Lung (tissue), 11 donors: ENCODE measurements at regions not wholly inside any gene's neighbourhood (a gene's known extent, or its start where the extent isn't known, plus 50 kb on each side); places are given as distances from the start of the nearest gene placed in this dataset.

Experiments
- ATAC-seq: fragments of 200-7000 bp; cut with Tn5 transposase; one replicate; pipeline ENCODE4 v1.9.1; 2020; ENCODE audit warnings: moderate number of reproducible peaks; ENCODE audit not compliant: insufficient read depth, low FRiP score
- DNase-seq, 3 donors: peaks; one replicate each; pipeline ENCODE4 v3.0.0-alpha.2; 2013 to 2017
- H3K27ac ChIP-seq, 2 donors: one replicate each; pipeline ENCODE4 v1.5.1; 2013; ENCODE audit warnings: mild to moderate bottlenecking in 2 of 2, moderate library complexity in 2 of 2, control low read depth in 1 of 2, inconsistent platforms in 1 of 2, low read depth in 1 of 2, low read length in 1 of 2
- H3K27me3 ChIP-seq, 3 donors: one replicate each; pipeline ENCODE4 v1.5.1; 2013; ENCODE audit warnings: low read length in 2 of 3; ENCODE audit not compliant: control insufficient read depth in 3 of 3, insufficient read depth in 3 of 3
- H3K36me3 ChIP-seq, 4 donors: one replicate each; pipeline ENCODE4 v1.5.1; 2013; ENCODE audit warnings: low read length in 4 of 4, mild to moderate bottlenecking in 1 of 4, moderate library complexity in 1 of 4; ENCODE audit not compliant: control insufficient read depth in 4 of 4, insufficient read depth in 4 of 4
- H3K4me1 ChIP-seq, 5 donors: one replicate each; pipeline ENCODE4 v1.5.1; 2013; ENCODE audit warnings: low read length in 5 of 5, mild to moderate bottlenecking in 2 of 5, moderate library complexity in 1 of 5; ENCODE audit not compliant: control insufficient read depth in 5 of 5, insufficient read depth in 5 of 5
- H3K4me3 ChIP-seq: one replicate; pipeline ENCODE4 v1.5.1; 2013; ENCODE audit warnings: mild to moderate bottlenecking, control low read depth, moderate library complexity
- H3K9ac ChIP-seq, 2 donors: one replicate each; pipeline ENCODE4 v1.5.1; 2013; ENCODE audit warnings: low read length in 2 of 2, control low read depth in 1 of 2; ENCODE audit not compliant: insufficient read depth in 1 of 2
- H3K9me3 ChIP-seq, 4 donors: one replicate each; pipeline ENCODE4 v1.5.1; 2013; ENCODE audit warnings: low read length in 3 of 4, mild to moderate bottlenecking in 1 of 4, moderate library complexity in 1 of 4; ENCODE audit not compliant: control insufficient read depth in 4 of 4, insufficient read depth in 3 of 4
- CTCF ChIP-seq: IDR thresholded peaks from 2 replicates; pipeline ENCODE4 v1.5.1; 2012; ENCODE audit warnings: mild to moderate bottlenecking; ENCODE audit errors: control extremely low read depth, extremely low read depth
- WGBS, 2 donors: extraction: QIAGEN DNeasy Blood & Tissue Kit; methylation state at CpG; one replicate each; pipeline ENCODE4 v1.1.7; 2013; 5-methylcytosine and 5-hydroxymethylcytosine counted together
- donor health status: control.
- donor health status: control.
- donor health status: Bipolar disorder and iron deficiency.
- donor health status: healthy.
- donor health status: DM: yes; HTN: yes; CAD: no.

- no peak overlapping the region for H3K9ac ChIP-seq
- WGBS, 2 donors, result 86 to 91% methylated on average over 5 of the region's 5 CpGs
- no peak for TF ChIP-seq CTCF
- no peaks in the 10 kb centered on the region for H3K9me3 ChIP-seq
- no peaks in the 10 kb centered on the region for H3K27me3 ChIP-seq
- H3K36me3 ChIP-seq, result no peaks in the 10 kb centered on the region
- H3K4me1 ChIP-seq, result no peaks in the 10 kb centered on the region
- no peak overlapping the region for H3K27ac ChIP-seq
- DNase-seq (peak in 1 of 3 donors; percentile 5), ATAC-seq (no peak)
- no peak overlapping the region for H3K4me3 ChIP-seq
These were observed 175.5 kb upstream of the SHH start for GRCh38 chr7:155987681-155988235.

GRCh38 chr7:155986497-155987160, 174.4 kb upstream of the SHH start:
- H3K4me3 ChIP-seq, result no peak overlapping the region
- H3K9ac ChIP-seq, result no peak overlapping the region
- whole genome bisulfite sequencing, 2 donors, result 82 to 83% methylated on average over 10 of the region's 10 CpGs
- H3K9me3 ChIP-seq, result no peaks in the 10 kb centered on the region
- DNase-seq, result no peak
- no peak for TF ChIP-seq CTCF
- H3K36me3 ChIP-seq, result no peaks in the 10 kb centered on the region
- no peaks in the 10 kb centered on the region for H3K4me1 ChIP-seq
- no peak for ATAC-seq
- H3K27me3 ChIP-seq, result no peaks in the 10 kb centered on the region
- no peak overlapping the region for H3K27ac ChIP-seq

- TF ChIP-seq CTCF, result no peak
- Histone ChIP-seq H3K36me3 (no peaks in the 10 kb centered on the region), H3K27ac (no peak overlapping the region), H3K4me1 (no peaks in the 10 kb centered on the region), H3K9ac (no peak overlapping the region), H3K4me3 (no peak overlapping the region), H3K27me3 (no peaks in the 10 kb centered on the region), H3K9me3 (no peaks in the 10 kb centered on the region)
- ATAC-seq (no peak), DNase-seq (peak in 1 of 3 donors; percentile 2)
- WGBS, 2 donors, result 86 to 89% methylated on average over 12 of the region's 12 CpGs
These were observed 173.4 kb upstream of the SHH start for GRCh38 chr7:155985518-155986250.
